Osteoblast (primary cell): ENCODE measurements at regions not wholly inside any gene's neighbourhood (a gene's known extent, or its start where the extent isn't known, plus 50 kb on each side); places are given as distances from the start of the nearest gene placed in this dataset.

Experiments
- DNase-seq: peaks from one replicate; pipeline ENCODE4 v3.0.0; 2011; ENCODE audit warnings: low spot score, mixed read lengths; ENCODE audit not compliant: insufficient read length; ENCODE audit errors: missing footprints
- H2AFZ ChIP-seq: 2 replicates; pipeline ENCODE4 v1.6.0; 2011; ENCODE audit warnings: mild to moderate bottlenecking, low read length
- H3K27ac ChIP-seq: 2 replicates; pipeline ENCODE4 v1.5.1; 2011; ENCODE audit warnings: mild to moderate bottlenecking, low read depth, low read length, moderate library complexity
- H3K27me3 ChIP-seq: 2 replicates; pipeline ENCODE4 v1.6.0; 2012; ENCODE audit warnings: mild to moderate bottlenecking, control low read depth, inconsistent platforms, low read length, moderate library complexity; ENCODE audit not compliant: insufficient read depth
- H3K36me3 ChIP-seq: 2 replicates; pipeline ENCODE4 v1.5.1; 2011; ENCODE audit warnings: mild to moderate bottlenecking, low read length, control low read depth, moderate library complexity; ENCODE audit not compliant: insufficient read depth
- H3K4me1 ChIP-seq: 2 replicates; pipeline ENCODE4 v1.5.1; 2011; ENCODE audit warnings: mild to moderate bottlenecking, low read length, control low read depth, moderate library complexity; ENCODE audit not compliant: insufficient read depth
- H3K4me2 ChIP-seq: 2 replicates; pipeline ENCODE4 v1.6.0; 2011; ENCODE audit warnings: mild to moderate bottlenecking, low read length; ENCODE audit not compliant: insufficient read depth
- H3K4me3 ChIP-seq: fragments of 200-600 bp; sonication (generic); 3 replicates; pipeline ENCODE4 v1.5.1; 2012; ENCODE audit warnings: mild to moderate bottlenecking, low read length, inconsistent platforms; ENCODE audit not compliant: insufficient read depth
- H3K79me2 ChIP-seq: 2 replicates; pipeline ENCODE4 v1.6.0; 2012; ENCODE audit warnings: mild to moderate bottlenecking, low read length, control low read depth, inconsistent platforms; ENCODE audit not compliant: insufficient read depth
- H3K9me3 ChIP-seq: 2 replicates; pipeline ENCODE4 v1.5.1; 2011; ENCODE audit warnings: low read depth, low read length, control low read depth
- H4K20me1 ChIP-seq: 2 replicates; pipeline ENCODE4 v1.6.0; 2012; ENCODE audit warnings: mild to moderate bottlenecking, low read length, control low read depth; ENCODE audit not compliant: insufficient read depth
- TF ChIP-seq, protein P1 (sequence below): IDR thresholded peaks from 2 replicates; pipeline ENCODE4 v1.5.1; 2011; ENCODE audit warnings: mild to moderate bottlenecking, low read depth, low read length, moderate library complexity; ENCODE audit errors: extremely low read depth

DNA sequence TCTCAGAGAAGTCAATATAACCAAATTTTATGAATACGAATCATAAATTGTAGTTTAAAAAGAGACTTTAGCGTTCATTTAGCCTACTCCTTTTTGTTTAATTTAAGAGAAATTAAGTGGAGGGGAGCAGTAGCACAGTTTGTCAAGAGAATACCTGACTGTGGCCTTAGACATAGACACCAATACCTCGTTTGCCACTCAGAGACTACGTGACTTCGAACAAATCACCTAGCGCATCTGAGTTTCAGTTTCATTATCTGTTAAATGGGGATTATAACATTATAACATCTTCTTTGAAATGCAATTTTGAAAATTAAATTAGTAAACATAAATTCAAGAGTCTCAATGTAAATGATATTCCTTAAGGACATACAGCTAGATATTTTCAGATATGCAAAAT is 581.5 kb upstream of the VRK2 start:
- Histone ChIP-seq H3K4me2 (no peak overlapping the region), H3K4me1 (no peaks in the 10 kb centered on the region), H4K20me1 (no peaks in the 10 kb centered on the region), H3K27ac (no peak overlapping the region), H3K27me3 (no peaks in the 10 kb centered on the region), H3K9me3 (no peaks in the 10 kb centered on the region), H3K4me3 (no peak overlapping the region), H3K36me3 (no peaks in the 10 kb centered on the region), H2AFZ (no peak overlapping the region), H3K79me2 (no peaks in the 10 kb centered on the region)
- TF ChIP-seq, protein P1, sequence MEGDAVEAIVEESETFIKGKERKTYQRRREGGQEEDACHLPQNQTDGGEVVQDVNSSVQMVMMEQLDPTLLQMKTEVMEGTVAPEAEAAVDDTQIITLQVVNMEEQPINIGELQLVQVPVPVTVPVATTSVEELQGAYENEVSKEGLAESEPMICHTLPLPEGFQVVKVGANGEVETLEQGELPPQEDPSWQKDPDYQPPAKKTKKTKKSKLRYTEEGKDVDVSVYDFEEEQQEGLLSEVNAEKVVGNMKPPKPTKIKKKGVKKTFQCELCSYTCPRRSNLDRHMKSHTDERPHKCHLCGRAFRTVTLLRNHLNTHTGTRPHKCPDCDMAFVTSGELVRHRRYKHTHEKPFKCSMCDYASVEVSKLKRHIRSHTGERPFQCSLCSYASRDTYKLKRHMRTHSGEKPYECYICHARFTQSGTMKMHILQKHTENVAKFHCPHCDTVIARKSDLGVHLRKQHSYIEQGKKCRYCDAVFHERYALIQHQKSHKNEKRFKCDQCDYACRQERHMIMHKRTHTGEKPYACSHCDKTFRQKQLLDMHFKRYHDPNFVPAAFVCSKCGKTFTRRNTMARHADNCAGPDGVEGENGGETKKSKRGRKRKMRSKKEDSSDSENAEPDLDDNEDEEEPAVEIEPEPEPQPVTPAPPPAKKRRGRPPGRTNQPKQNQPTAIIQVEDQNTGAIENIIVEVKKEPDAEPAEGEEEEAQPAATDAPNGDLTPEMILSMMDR = no peak
- no peak for DNase-seq

DNA sequence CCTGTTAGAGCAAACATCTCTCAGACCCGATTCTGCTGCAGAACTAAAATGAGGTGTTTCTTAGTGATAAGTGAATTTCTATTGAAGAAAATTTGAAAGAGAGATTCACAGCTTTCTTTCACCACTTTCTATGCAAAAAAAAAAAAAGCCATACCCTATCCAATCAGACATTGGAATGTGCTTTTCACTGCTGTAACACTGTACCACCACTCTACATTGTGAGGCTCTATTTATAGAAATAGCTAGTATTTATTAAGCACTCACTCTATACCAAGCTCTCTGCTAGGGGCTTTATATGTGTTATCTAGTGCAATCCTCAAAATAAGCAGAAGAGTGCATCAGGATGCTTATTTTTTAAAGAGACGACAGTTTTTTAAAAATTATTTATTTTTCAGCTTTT is 580.6 kb upstream of the VRK2 start:
- Histone ChIP-seq H3K27me3 (no peaks in the 10 kb centered on the region), H3K4me3 (no peak overlapping the region), H3K4me2 (no peak overlapping the region), H2AFZ (no peak overlapping the region), H3K4me1 (no peaks in the 10 kb centered on the region), H3K9me3 (no peaks in the 10 kb centered on the region), H3K27ac (no peak overlapping the region), H3K79me2 (no peaks in the 10 kb centered on the region), H4K20me1 (no peaks in the 10 kb centered on the region), H3K36me3 (no peaks in the 10 kb centered on the region)
- no peak for DNase-seq
- TF ChIP-seq, protein P1 = no peak

DNA sequence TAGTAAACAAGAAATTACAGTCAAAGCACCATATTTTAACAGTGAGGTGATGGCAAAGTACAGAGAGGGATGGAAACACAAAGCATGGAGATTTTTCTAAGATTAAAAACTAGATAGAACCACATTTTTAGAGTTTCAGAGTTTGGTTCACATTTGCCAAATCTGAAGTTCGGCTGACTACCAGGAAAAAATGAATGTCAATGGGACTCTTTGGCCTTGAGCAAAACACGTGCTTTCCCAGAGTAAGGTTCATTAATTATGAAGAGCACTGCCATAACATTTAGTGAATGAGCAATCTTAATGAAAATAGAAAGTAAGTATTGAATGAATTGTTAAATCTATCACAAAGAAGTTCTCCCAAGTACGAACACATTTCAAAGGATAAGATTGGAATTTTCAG is 571.2 kb upstream of the VRK2 start:
- DNase-seq = no peak
- no peak overlapping the region for H3K4me3 ChIP-seq
- H3K9me3 ChIP-seq = no peaks in the 10 kb centered on the region

DNA sequence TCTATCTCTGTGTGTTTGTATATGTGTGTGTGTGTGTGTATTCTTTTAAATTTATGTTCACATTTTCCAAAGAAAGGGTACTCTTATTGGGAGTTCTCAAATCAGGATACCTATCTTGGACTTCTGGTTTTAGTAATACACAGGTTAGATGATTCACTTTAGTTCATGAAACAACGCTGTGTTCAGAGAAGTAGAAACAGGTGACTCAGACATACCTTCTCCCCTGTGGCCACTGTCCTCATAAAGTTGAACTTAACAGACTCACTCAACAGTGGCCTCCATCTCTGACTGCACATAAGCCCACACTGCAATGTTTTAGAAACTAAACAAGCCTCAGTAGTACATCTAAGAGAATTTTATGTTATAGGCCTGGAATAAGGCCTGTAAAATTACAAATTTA is 566.6 kb upstream of the VRK2 start:
- no peaks in the 10 kb centered on the region for H3K4me1 ChIP-seq
- H3K27me3 ChIP-seq = no peaks in the 10 kb centered on the region
- TF ChIP-seq, protein P1 = no peak
- H3K4me3 ChIP-seq = no peak overlapping the region
- H3K27ac ChIP-seq = no peak overlapping the region
- no peaks in the 10 kb centered on the region for H3K36me3 ChIP-seq
- H3K9me3 ChIP-seq = no peaks in the 10 kb centered on the region
- DNase-seq = no peak
- no peaks in the 10 kb centered on the region for H4K20me1 ChIP-seq
- H3K4me2 ChIP-seq = no peak overlapping the region
- no peaks in the 10 kb centered on the region for H3K79me2 ChIP-seq
- H2AFZ ChIP-seq = no peak overlapping the region

More for the DNA sequence above, 571.2 kb upstream of the VRK2 start:
- Histone ChIP-seq H3K4me1 (no peaks in the 10 kb centered on the region), H3K27me3 (no peaks in the 10 kb centered on the region), H3K4me2 (no peak overlapping the region), H3K27ac (no peak overlapping the region), H3K79me2 (no peaks in the 10 kb centered on the region), H3K36me3 (no peaks in the 10 kb centered on the region), H2AFZ (no peak overlapping the region), H4K20me1 (no peaks in the 10 kb centered on the region)
- TF ChIP-seq, protein P1 = no peak
